ENCODE measurements at regions not wholly inside any gene's neighbourhood (a gene's known extent, or its start where the extent isn't known, plus 50 kb on each side); places are given as distances from the start of the nearest gene placed in this dataset.

GRCh38 chr1:239053279-239053678, 333.1 kb upstream of the CHRM3 start:
- TF ChIP-seq CTCF (IDR thresholded peaks at IDR 0.05; ENCODE audit: insufficient read depth, low read depth, low read length) = no peak
- no peak for TF ChIP-seq EZH2 (IDR thresholded peaks at IDR 0.05; ENCODE audit: insufficient read depth, low read length)

Data from astrocyte (in vitro differentiated cells and primary cell).